Loucy (cell line): ENCODE measurements at regions not wholly inside any gene's neighbourhood (a gene's known extent, or its start where the extent isn't known, plus 50 kb on each side); places are given as distances from the start of the nearest gene placed in this dataset.

Experiments used
- H2AFZ ChIP-seq: fragments of 200-600 bp; sonication (generic); 2 replicates; pipeline ENCODE4 v1.6.0; 2016; ENCODE audit warnings: antibody characterized with exemption, mild to moderate bottlenecking, low read length, moderate library complexity
- H3F3A ChIP-seq: fragments of 200-600 bp; 2 replicates; pipeline ENCODE4 v1.6.0; 2016; ENCODE audit warnings: antibody characterized with exemption, low read depth, mild to moderate bottlenecking
- H3K27me3 ChIP-seq: fragments of 200-600 bp; sonication (generic); 2 replicates; pipeline ENCODE4 v1.6.1; 2014; ENCODE audit warnings: low read length, mild to moderate bottlenecking; ENCODE audit not compliant: insufficient read depth, poor library complexity, severe bottlenecking
- H3K36me3 ChIP-seq: fragments of 200-600 bp; sonication (generic); 2 replicates; pipeline ENCODE4 v1.6.1; 2016; ENCODE audit warnings: low read length; ENCODE audit not compliant: insufficient read depth
- H3K4me1 ChIP-seq: fragments of 200-600 bp; sonication (generic); 2 replicates; pipeline ENCODE4 v1.5.1; 2014; ENCODE audit warnings: low read length, mild to moderate bottlenecking; ENCODE audit not compliant: insufficient read depth, poor library complexity, severe bottlenecking
- H3K4me2 ChIP-seq: fragments of 200-600 bp; sonication (generic); 2 replicates; pipeline ENCODE4 v1.6.0; 2014; ENCODE audit warnings: antibody characterized with exemption, low read length, low read depth, mild to moderate bottlenecking; ENCODE audit not compliant: poor library complexity, severe bottlenecking
- H3K4me3 ChIP-seq: fragments of 200-600 bp; sonication (generic); 2 replicates; pipeline ENCODE4 v1.5.1; 2014; ENCODE audit warnings: low read length, mild to moderate bottlenecking, mixed read lengths; ENCODE audit not compliant: poor library complexity, severe bottlenecking
- H3K79me2 ChIP-seq: fragments of 200-600 bp; sonication (generic); 2 replicates; pipeline ENCODE4 v1.6.1; 2014; ENCODE audit warnings: low read length; ENCODE audit not compliant: insufficient read depth
- H3K9ac ChIP-seq: fragments of 200-600 bp; sonication (generic); 2 replicates; pipeline ENCODE4 v1.6.0; 2014; ENCODE audit warnings: mild to moderate bottlenecking, low read depth, low read length, moderate library complexity; ENCODE audit not compliant: poor library complexity, severe bottlenecking
- H3K9me2 ChIP-seq: fragments of 200-600 bp; sonication (generic); replicated peaks from 2 replicates; pipeline ENCODE4 v1.6.1; 2016; ENCODE audit warnings: low read depth, low read length, mixed read lengths
- H3K9me3 ChIP-seq: fragments of 200-600 bp; sonication (generic); 2 replicates; pipeline ENCODE4 v1.6.1; 2014; ENCODE audit warnings: mild to moderate bottlenecking, antibody characterized with exemption, low read length, low read depth; ENCODE audit not compliant: insufficient read depth
- H4K20me1 ChIP-seq: fragments of 200-600 bp; sonication (generic); 2 replicates; pipeline ENCODE4 v1.6.0; 2014; ENCODE audit warnings: antibody characterized with exemption, low read length, mild to moderate bottlenecking; ENCODE audit not compliant: insufficient read depth, poor library complexity, severe bottlenecking
- EZH2phosphoT487 ChIP-seq: fragments of 200-600 bp; IDR thresholded peaks from 2 replicates; pipeline ENCODE4 v1.6.1; 2018; ENCODE audit warnings: antibody characterized with exemption, mild to moderate bottlenecking, moderate library complexity, borderline replicate concordance
- TF ChIP-seq, protein P1 (sequence below): fragments of 200-600 bp; sonication (generic); conservative IDR thresholded peaks from 2 replicates; pipeline ENCODE4 v1.5.1; 2014; ENCODE audit warnings: mild to moderate bottlenecking, antibody characterized with exemption, low read length

DNA sequence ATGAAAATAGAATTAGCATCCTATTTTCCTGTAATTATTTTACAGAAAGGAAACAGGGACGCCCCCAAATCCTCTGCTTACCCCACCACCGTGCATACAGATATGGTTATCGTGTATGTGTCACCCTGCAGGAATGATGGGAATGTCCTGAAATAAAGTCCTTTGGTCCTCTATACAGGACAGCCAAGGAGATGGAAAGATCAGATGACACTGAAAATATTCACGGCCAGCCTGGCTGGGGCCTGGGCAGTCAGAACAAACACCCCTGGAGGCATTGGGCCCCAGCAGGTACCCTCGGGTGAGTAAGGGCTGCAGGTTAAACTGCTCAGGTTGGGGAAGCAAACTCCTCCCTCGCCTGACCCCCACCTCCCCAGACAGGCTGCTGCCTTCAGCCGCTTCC, 368.0 kb downstream of the FOXL1 start:
- no peak overlapping the region for H2AFZ ChIP-seq
- no peak overlapping the region for H3K9ac ChIP-seq
- no peaks in the 10 kb centered on the region for H3K27me3 ChIP-seq

DNA sequence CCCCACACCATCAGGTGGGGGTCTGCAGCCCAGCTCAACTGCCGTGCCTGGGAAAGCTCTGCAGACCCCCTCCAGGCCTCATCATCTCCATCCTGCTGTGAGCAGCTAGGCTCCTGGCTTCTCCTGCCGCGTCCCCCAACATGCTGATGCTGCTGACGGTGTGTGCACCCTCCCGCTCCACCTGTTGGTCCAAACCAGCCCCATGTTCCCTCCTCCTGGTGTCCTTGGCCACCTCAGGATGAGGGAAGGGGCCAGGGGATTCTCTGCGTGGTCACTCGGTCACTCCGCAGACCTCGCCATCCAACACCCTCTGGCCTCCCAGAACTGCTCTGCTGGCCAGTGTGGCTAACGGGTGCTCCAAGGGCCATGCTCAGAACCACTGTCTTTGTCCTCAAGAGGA, 368.6 kb downstream of the FOXL1 start:
- Histone ChIP-seq H4K20me1 (no peaks in the 10 kb centered on the region), H3K9ac (no peak overlapping the region), H2AFZ (no peak overlapping the region), H3K9me3 (no peaks in the 10 kb centered on the region), H3K4me1 (no peaks in the 10 kb centered on the region), H3K4me2 (no peak overlapping the region), H3K36me3 (no peaks in the 10 kb centered on the region), H3K79me2 (no peaks in the 10 kb centered on the region), H3K4me3 (no peak overlapping the region), H3F3A (no peaks in the 10 kb centered on the region), H3K27me3 (no peaks in the 10 kb centered on the region), H3K9me2 (no peaks in the 10 kb centered on the region)
- no peak for TF ChIP-seq EZH2phosphoT487
- TF ChIP-seq, protein P1, sequence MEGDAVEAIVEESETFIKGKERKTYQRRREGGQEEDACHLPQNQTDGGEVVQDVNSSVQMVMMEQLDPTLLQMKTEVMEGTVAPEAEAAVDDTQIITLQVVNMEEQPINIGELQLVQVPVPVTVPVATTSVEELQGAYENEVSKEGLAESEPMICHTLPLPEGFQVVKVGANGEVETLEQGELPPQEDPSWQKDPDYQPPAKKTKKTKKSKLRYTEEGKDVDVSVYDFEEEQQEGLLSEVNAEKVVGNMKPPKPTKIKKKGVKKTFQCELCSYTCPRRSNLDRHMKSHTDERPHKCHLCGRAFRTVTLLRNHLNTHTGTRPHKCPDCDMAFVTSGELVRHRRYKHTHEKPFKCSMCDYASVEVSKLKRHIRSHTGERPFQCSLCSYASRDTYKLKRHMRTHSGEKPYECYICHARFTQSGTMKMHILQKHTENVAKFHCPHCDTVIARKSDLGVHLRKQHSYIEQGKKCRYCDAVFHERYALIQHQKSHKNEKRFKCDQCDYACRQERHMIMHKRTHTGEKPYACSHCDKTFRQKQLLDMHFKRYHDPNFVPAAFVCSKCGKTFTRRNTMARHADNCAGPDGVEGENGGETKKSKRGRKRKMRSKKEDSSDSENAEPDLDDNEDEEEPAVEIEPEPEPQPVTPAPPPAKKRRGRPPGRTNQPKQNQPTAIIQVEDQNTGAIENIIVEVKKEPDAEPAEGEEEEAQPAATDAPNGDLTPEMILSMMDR: no peak

More for the DNA sequence above, 368.0 kb downstream of the FOXL1 start:
- H4K20me1 ChIP-seq: no peaks in the 10 kb centered on the region
- H3K4me1 ChIP-seq: no peaks in the 10 kb centered on the region
- no peaks in the 10 kb centered on the region for H3K36me3 ChIP-seq
- H3K4me3 ChIP-seq: no peak overlapping the region
- no peaks in the 10 kb centered on the region for H3K79me2 ChIP-seq
- no peaks in the 10 kb centered on the region for H3K9me2 ChIP-seq
- TF ChIP-seq EZH2phosphoT487: no peak
- TF ChIP-seq, protein P1: no peak
- H3F3A ChIP-seq: no peaks in the 10 kb centered on the region
- no peaks in the 10 kb centered on the region for H3K9me3 ChIP-seq
- no peak overlapping the region for H3K4me2 ChIP-seq

DNA sequence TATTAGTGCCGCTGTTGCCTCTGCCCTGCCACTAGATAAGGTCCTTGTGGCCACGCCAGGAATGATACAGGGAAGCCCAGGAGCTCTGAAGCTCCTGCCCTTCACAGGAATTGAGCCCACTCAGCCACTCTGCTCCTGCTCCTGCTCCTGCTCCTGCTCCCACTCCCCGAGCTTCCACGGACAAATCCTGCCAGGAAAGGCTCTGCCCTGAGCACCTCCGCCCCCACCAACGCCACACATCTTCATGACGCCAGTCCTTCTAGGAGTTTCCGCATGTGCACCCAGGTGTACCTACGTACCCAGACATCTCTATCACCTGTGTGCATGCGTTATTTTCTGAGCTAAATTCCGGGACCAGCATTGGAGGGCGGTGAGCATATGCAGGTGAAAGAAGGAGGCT, 369.1 kb downstream of the C16orf95 start:
- H3K9me3 ChIP-seq: no peaks in the 10 kb centered on the region
- H3K9ac ChIP-seq: no peak overlapping the region
- no peaks in the 10 kb centered on the region for H3K4me1 ChIP-seq
- no peaks in the 10 kb centered on the region for H3K9me2 ChIP-seq
- H3K4me3 ChIP-seq: no peak overlapping the region
- no peak overlapping the region for H3K4me2 ChIP-seq
- H3K27me3 ChIP-seq: no peaks in the 10 kb centered on the region
- no peaks in the 10 kb centered on the region for H3F3A ChIP-seq
- H4K20me1 ChIP-seq: no peaks in the 10 kb centered on the region
- H3K79me2 ChIP-seq: no peaks in the 10 kb centered on the region
- H2AFZ ChIP-seq: no peak overlapping the region
- H3K36me3 ChIP-seq: no peaks in the 10 kb centered on the region
- TF ChIP-seq EZH2phosphoT487: no peak
- TF ChIP-seq, protein P1: no peak
